ENCODE measurements at regions not wholly inside any gene's neighbourhood (a gene's known extent, or its start where the extent isn't known, plus 50 kb on each side); places are given as distances from the start of the nearest gene placed in this dataset.

- no peak overlapping the region for H3K18ac ChIP-seq (ENCODE audit: low read length)
- H3K79me1 ChIP-seq (ENCODE audit: low read length), result peaks cover 11% of the 10 kb centered on the region
- no CpG with 5 or more reads among the region's 7 CpGs for WGBS (ENCODE audit: extremely low coverage, insufficient coverage, insufficient read length)
- peak overlapping the region; percentile 81 for H2BK12ac ChIP-seq (ENCODE audit: low read length)
- H3K23ac ChIP-seq (ENCODE audit: low read length), result no peak overlapping the region
- DNase-seq, result peak; percentile 26 to 46
- H3K9me3 ChIP-seq (ENCODE audit: insufficient read depth, low read depth, low read length), result no peaks in the 10 kb centered on the region
- no peaks in the 10 kb centered on the region for H3K79me2 ChIP-seq (ENCODE audit: control insufficient read depth, insufficient read depth, low read length, poor library complexity)
- H2BK120ac ChIP-seq (ENCODE audit: insufficient read depth, low read length, poor library complexity), result peak overlapping the region; percentile 73
- no peaks in the 10 kb centered on the region for H3K27me3 ChIP-seq (ENCODE audit: insufficient read depth, low read length)
- no peak overlapping the region for H2AK5ac ChIP-seq (ENCODE audit: low read length)
- H2AFZ ChIP-seq (ENCODE audit: insufficient read depth, low read length, poor library complexity), result peak overlapping the region; percentile 60
- H2BK5ac ChIP-seq (ENCODE audit: low read depth, low read length, poor library complexity), result peak overlapping the region; percentile 80
- peaks cover 4 to 13% of the 10 kb centered on the region in 2 experiments for H3K4me1 ChIP-seq (ENCODE audit: control insufficient read depth in 1 of 2, insufficient read depth in 2 of 2, low read length in 2 of 2)
- peak overlapping the region; percentile 76 for H3K14ac ChIP-seq (ENCODE audit: low read length)
- H4K8ac ChIP-seq (ENCODE audit: low read depth, low read length), result peak overlapping the region; percentile 56
- no peak overlapping the region for H3K4ac ChIP-seq (ENCODE audit: low read depth, low read length)
- no peaks in the 10 kb centered on the region for H3K36me3 ChIP-seq (ENCODE audit: control insufficient read depth in 1 of 2, insufficient read depth in 2 of 2, low read length in 2 of 2)
- H3K4me2 ChIP-seq (ENCODE audit: low read length), result no peak overlapping the region
- H3K27ac ChIP-seq (ENCODE audit: low read depth, low read length), result peak overlapping the region; percentile 82
- peak overlapping the region; percentile 67 for H4K91ac ChIP-seq (ENCODE audit: low read depth, low read length)
- no peak overlapping the region for H3K9ac ChIP-seq (ENCODE audit: low read length)
- H3K4me3 ChIP-seq (ENCODE audit: low read depth, low read length), result no peak overlapping the region
- H4K12ac ChIP-seq (ENCODE audit: low read depth, low read length), result peak overlapping the region; percentile 72
Observed at GRCh38 chr21:16563795-16564194, 834.0 kb downstream of the USP25 start.

GRCh38 chr21:16568244-16568643, 838.5 kb downstream of the USP25 start:
- H3K36me3 ChIP-seq (ENCODE audit: control insufficient read depth in 1 of 2, insufficient read depth in 2 of 2, low read length in 2 of 2), result no peaks in the 10 kb centered on the region
- no peak overlapping the region for H3K4me3 ChIP-seq (ENCODE audit: low read depth, low read length)
- peaks cover 7% of the 10 kb centered on the region for H3K79me1 ChIP-seq (ENCODE audit: low read length)
- no peak overlapping the region for H4K8ac ChIP-seq (ENCODE audit: low read depth, low read length)
- no peak overlapping the region for H3K4ac ChIP-seq (ENCODE audit: low read depth, low read length)
- H3K79me2 ChIP-seq (ENCODE audit: control insufficient read depth, insufficient read depth, low read length, poor library complexity), result no peaks in the 10 kb centered on the region
- H3K27ac ChIP-seq (ENCODE audit: low read depth, low read length), result no peak overlapping the region
- H2AK5ac ChIP-seq (ENCODE audit: low read length), result no peak overlapping the region
- H3K9me3 ChIP-seq (ENCODE audit: insufficient read depth, low read depth, low read length), result no peaks in the 10 kb centered on the region
- no peak overlapping the region for H2BK12ac ChIP-seq (ENCODE audit: low read length)
- H3K4me1 ChIP-seq (ENCODE audit: control insufficient read depth in 1 of 2, insufficient read depth in 2 of 2, low read length in 2 of 2), result peaks cover 4 to 6% of the 10 kb centered on the region in 2 experiments
- H2BK120ac ChIP-seq (ENCODE audit: insufficient read depth, low read length, poor library complexity), result no peak overlapping the region
- H3K18ac ChIP-seq (ENCODE audit: low read length), result no peak overlapping the region
- no peak overlapping the region for H3K9ac ChIP-seq (ENCODE audit: low read length)
- H3K23ac ChIP-seq (ENCODE audit: low read length), result no peak overlapping the region
- no peak overlapping the region for H4K91ac ChIP-seq (ENCODE audit: low read depth, low read length)
- DNase-seq, result no peak
- H3K14ac ChIP-seq (ENCODE audit: low read length), result no peak overlapping the region
- no CpG with 5 or more reads among the region's 1 CpG for WGBS (ENCODE audit: extremely low coverage, insufficient coverage, insufficient read length)
- no peak overlapping the region for H2AFZ ChIP-seq (ENCODE audit: insufficient read depth, low read length, poor library complexity)
- H3K4me2 ChIP-seq (ENCODE audit: low read length), result no peak overlapping the region
- no peak overlapping the region for H2BK5ac ChIP-seq (ENCODE audit: low read depth, low read length, poor library complexity)
- no peak overlapping the region for H4K12ac ChIP-seq (ENCODE audit: low read depth, low read length)
- H3K27me3 ChIP-seq (ENCODE audit: insufficient read depth, low read length), result no peaks in the 10 kb centered on the region

DNA sequence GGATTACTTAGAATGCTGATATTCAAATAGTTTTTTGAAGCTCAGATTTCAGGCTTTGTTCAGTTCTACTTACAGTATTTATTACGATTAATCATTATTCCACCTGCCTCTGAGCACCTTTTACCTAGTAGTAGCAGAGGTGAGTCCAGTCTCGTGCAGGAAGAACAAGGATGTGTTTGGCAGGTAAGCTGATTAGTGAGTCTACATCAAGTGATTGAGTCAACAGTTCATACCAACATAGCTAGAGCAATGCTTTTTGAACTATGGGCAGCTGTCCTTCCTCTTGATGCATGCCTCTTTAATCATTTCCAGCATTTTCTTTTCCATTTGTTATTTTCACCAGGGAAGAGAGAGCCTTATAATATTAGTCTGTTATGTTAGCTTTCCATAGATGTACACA, 838.9 kb downstream of the USP25 start:
- Histone ChIP-seq H3K79me1 (ENCODE audit: low read length) (peaks cover 4% of the 10 kb centered on the region), H3K4me2 (ENCODE audit: low read length) (no peak overlapping the region), H2BK120ac (ENCODE audit: insufficient read depth, low read length, poor library complexity) (no peak overlapping the region)

DNA sequence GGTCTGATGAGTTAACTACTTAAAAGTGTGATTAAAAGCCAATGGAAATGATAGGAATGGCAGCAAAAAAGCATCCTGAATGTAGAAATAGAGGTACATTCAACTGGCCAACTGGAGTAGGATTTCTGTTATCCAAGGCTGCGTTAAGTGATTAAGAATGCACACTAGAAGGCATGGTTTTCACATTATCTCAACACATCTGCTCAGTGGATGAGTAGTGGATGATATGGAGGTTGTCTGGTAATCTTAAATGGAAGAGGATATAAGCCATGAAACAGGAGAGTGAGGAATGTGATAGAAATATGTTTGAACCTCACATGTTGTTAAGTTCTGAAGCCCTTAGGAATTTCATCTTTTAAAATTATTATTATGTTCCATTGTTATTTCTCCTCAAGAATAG, 839.9 kb downstream of the USP25 start:
- Histone ChIP-seq H3K4me3 (ENCODE audit: low read depth, low read length) (no peak overlapping the region), H3K79me2 (ENCODE audit: control insufficient read depth, insufficient read depth, low read length, poor library complexity) (no peaks in the 10 kb centered on the region), H3K9ac (ENCODE audit: low read length) (no peak overlapping the region), H2AFZ (ENCODE audit: insufficient read depth, low read length, poor library complexity) (no peak overlapping the region), H2BK12ac (ENCODE audit: low read length) (no peak overlapping the region), H4K12ac (ENCODE audit: low read depth, low read length) (no peak overlapping the region), H3K23ac (ENCODE audit: low read length) (no peak overlapping the region), H3K4me2 (ENCODE audit: low read length) (no peak overlapping the region), H3K27me3 (ENCODE audit: insufficient read depth, low read length) (no peaks in the 10 kb centered on the region), H3K27ac (ENCODE audit: low read depth, low read length) (peak overlapping the region; percentile 14), H2BK120ac (ENCODE audit: insufficient read depth, low read length, poor library complexity) (no peak overlapping the region), H3K4me1 (ENCODE audit: control insufficient read depth in 1 of 2, insufficient read depth in 2 of 2, low read length in 2 of 2) (no peaks in the 10 kb centered on the region), H4K91ac (ENCODE audit: low read depth, low read length) (no peak overlapping the region), H2BK5ac (ENCODE audit: low read depth, low read length, poor library complexity) (no peak overlapping the region), H3K18ac (ENCODE audit: low read length) (no peak overlapping the region), H3K14ac (ENCODE audit: low read length) (no peak overlapping the region), H3K4ac (ENCODE audit: low read depth, low read length) (no peak overlapping the region), H4K8ac (ENCODE audit: low read depth, low read length) (no peak overlapping the region), H3K79me1 (ENCODE audit: low read length) (no peaks in the 10 kb centered on the region), H3K36me3 (ENCODE audit: control insufficient read depth in 1 of 2, insufficient read depth in 2 of 2, low read length in 2 of 2) (no peaks in the 10 kb centered on the region), H3K9me3 (ENCODE audit: insufficient read depth, low read depth, low read length) (no peaks in the 10 kb centered on the region), H2AK5ac (ENCODE audit: low read length) (no peak overlapping the region)
- WGBS (ENCODE audit: extremely low coverage, insufficient coverage, insufficient read length), result no CpG with 5 or more reads among the region's 1 CpG
- peak; percentile 7 to 82 for DNase-seq

More for the DNA sequence above, 838.9 kb downstream of the USP25 start:
- H4K12ac ChIP-seq (ENCODE audit: low read depth, low read length), result no peak overlapping the region
- no peak overlapping the region for H3K4me3 ChIP-seq (ENCODE audit: low read depth, low read length)
- no peaks in the 10 kb centered on the region for H3K79me2 ChIP-seq (ENCODE audit: control insufficient read depth, insufficient read depth, low read length, poor library complexity)
- H2BK12ac ChIP-seq (ENCODE audit: low read length), result no peak overlapping the region
- H4K8ac ChIP-seq (ENCODE audit: low read depth, low read length), result no peak overlapping the region
- H3K23ac ChIP-seq (ENCODE audit: low read length), result no peak overlapping the region
- WGBS (ENCODE audit: extremely low coverage, insufficient coverage, insufficient read length), result no CpG with 5 or more reads among the region's 2 CpGs
- H3K27ac ChIP-seq (ENCODE audit: low read depth, low read length), result no peak overlapping the region
- H3K4ac ChIP-seq (ENCODE audit: low read depth, low read length), result no peak overlapping the region
- no peaks in the 10 kb centered on the region for H3K9me3 ChIP-seq (ENCODE audit: insufficient read depth, low read depth, low read length)
- H2BK5ac ChIP-seq (ENCODE audit: low read depth, low read length, poor library complexity), result no peak overlapping the region
- no peak overlapping the region for H3K9ac ChIP-seq (ENCODE audit: low read length)
- no peak overlapping the region for H4K91ac ChIP-seq (ENCODE audit: low read depth, low read length)
- H3K14ac ChIP-seq (ENCODE audit: low read length), result no peak overlapping the region
- H3K27me3 ChIP-seq (ENCODE audit: insufficient read depth, low read length), result no peaks in the 10 kb centered on the region
- no peak overlapping the region for H2AFZ ChIP-seq (ENCODE audit: insufficient read depth, low read length, poor library complexity)
- no peak overlapping the region for H3K18ac ChIP-seq (ENCODE audit: low read length)
- no peaks in the 10 kb centered on the region for H3K36me3 ChIP-seq (ENCODE audit: control insufficient read depth in 1 of 2, insufficient read depth in 2 of 2, low read length in 2 of 2)
- no peak for DNase-seq
- H3K4me1 ChIP-seq (ENCODE audit: control insufficient read depth in 1 of 2, insufficient read depth in 2 of 2, low read length in 2 of 2), result peaks cover 3 to 4% of the 10 kb centered on the region in 2 experiments
- no peak overlapping the region for H2AK5ac ChIP-seq (ENCODE audit: low read length)
